Mesenchymal stem cell (in vitro differentiated cells and primary cell): ENCODE measurements at regions not wholly inside any gene's neighbourhood (a gene's known extent, or its start where the extent isn't known, plus 50 kb on each side); places are given as distances from the start of the nearest gene placed in this dataset.
"Not testable (repeated sequence)": the region's sequence is repeated elsewhere in the genome, so short reads cannot be mapped to it uniquely, and the experiment has no call there.

Experiments used
- DNase-seq: peaks from one replicate; pipeline ENCODE4 v3.0.0-alpha.2; 2013
- H2AFZ ChIP-seq: one replicate; pipeline ENCODE4 v1.6.1; 2013; ENCODE audit warnings: low read depth, mild to moderate bottlenecking, control low read depth, inconsistent platforms, low read length, moderate library complexity
- H2AK5ac ChIP-seq: 2 replicates; pipeline ENCODE4 v1.6.1; 2013; ENCODE audit warnings: low read length, moderate library complexity, mild to moderate bottlenecking, inconsistent platforms; ENCODE audit not compliant: severe bottlenecking
- H2BK120ac ChIP-seq: one replicate; pipeline ENCODE4 v1.6.1; 2013; ENCODE audit warnings: low read depth, mild to moderate bottlenecking, inconsistent platforms, low read length, moderate library complexity
- H2BK12ac ChIP-seq, 2 experiments: one replicate each; pipeline ENCODE4 v1.6.1; 2013; ENCODE audit warnings: inconsistent platforms in 2 of 2, low read length in 2 of 2, mild to moderate bottlenecking in 2 of 2, moderate library complexity in 2 of 2, control low read depth in 1 of 2
- H2BK15ac ChIP-seq: one replicate; pipeline ENCODE4 v1.6.1; 2013; ENCODE audit warnings: mild to moderate bottlenecking, low read depth, inconsistent platforms; ENCODE audit not compliant: poor library complexity, severe bottlenecking
- H2BK5ac ChIP-seq: 2 replicates; pipeline ENCODE4 v1.6.1; 2013; ENCODE audit warnings: low read depth, mild to moderate bottlenecking, low read length, control low read depth, inconsistent platforms; ENCODE audit not compliant: poor library complexity, severe bottlenecking
- H3K14ac ChIP-seq, 2 experiments: one replicate each; pipeline ENCODE4 v1.6.1; 2013; ENCODE audit warnings: inconsistent platforms in 2 of 2, low read length in 2 of 2, control low read depth in 1 of 2, mild to moderate bottlenecking in 1 of 2, moderate library complexity in 1 of 2
- H3K18ac ChIP-seq, 2 experiments: one replicate each; pipeline ENCODE4 v1.6.1; 2013; ENCODE audit warnings: inconsistent platforms in 2 of 2, low read length in 2 of 2, control low read depth in 1 of 2, low read depth in 1 of 2, mild to moderate bottlenecking in 1 of 2
- H3K23ac ChIP-seq, 2 experiments: one replicate each; pipeline ENCODE4 v1.6.1; 2013; ENCODE audit warnings: inconsistent platforms in 2 of 2, low read length in 2 of 2, mild to moderate bottlenecking in 2 of 2, moderate library complexity in 2 of 2, control low read depth in 1 of 2
- H3K27ac ChIP-seq: 2 replicates; pipeline ENCODE4 v1.5.1; 2013; ENCODE audit warnings: mild to moderate bottlenecking, moderate library complexity, low read length, control low read depth, inconsistent platforms; ENCODE audit not compliant: poor library complexity, severe bottlenecking
- H3K27me3 ChIP-seq, 2 experiments: 2 replicates each; pipeline versions ENCODE4 v1.6.1 to v1.7.0; 2013; ENCODE audit warnings: low read length in 2 of 2, mild to moderate bottlenecking in 2 of 2, moderate library complexity in 2 of 2, control low read depth in 1 of 2, inconsistent platforms in 1 of 2; ENCODE audit not compliant: control insufficient read depth in 1 of 2, insufficient read depth in 1 of 2
- H3K36me3 ChIP-seq, 2 experiments: 2 replicates each; pipeline versions ENCODE4 v1.6.1 to v1.7.0; 2013; ENCODE audit warnings: low read length in 2 of 2, control low read depth in 1 of 2, inconsistent platforms in 1 of 2, low read depth in 1 of 2, mild to moderate bottlenecking in 1 of 2; ENCODE audit not compliant: insufficient read depth in 2 of 2, control insufficient read depth in 1 of 2
- H3K4ac ChIP-seq, 2 experiments: one replicate each; pipeline ENCODE4 v1.6.1; 2013; ENCODE audit warnings: inconsistent platforms in 2 of 2, low read length in 2 of 2, mild to moderate bottlenecking in 2 of 2, moderate library complexity in 2 of 2, control low read depth in 1 of 2, low read depth in 1 of 2
- H3K4me1 ChIP-seq: 2 replicates; pipeline ENCODE4 v1.6.1; 2013; ENCODE audit warnings: low read depth, low read length, control low read depth; ENCODE audit not compliant: control insufficient read depth, insufficient read depth
- H3K4me2 ChIP-seq: 2 replicates; pipeline ENCODE4 v1.6.1; 2013; ENCODE audit warnings: low read length, mild to moderate bottlenecking, inconsistent platforms; ENCODE audit not compliant: poor library complexity, severe bottlenecking
- H3K4me3 ChIP-seq, 2 experiments: 2 replicates each; pipeline versions ENCODE4 v1.5.1 to v1.7.0; 2013; ENCODE audit warnings: low read length in 2 of 2, mild to moderate bottlenecking in 2 of 2, control low read depth in 1 of 2, low read depth in 1 of 2; ENCODE audit not compliant: insufficient read depth in 1 of 2
- H3K79me1 ChIP-seq: replicated peaks from 2 replicates; pipeline ENCODE4 v1.6.1; 2013; ENCODE audit warnings: mild to moderate bottlenecking, control low read depth, low read length, inconsistent platforms; ENCODE audit not compliant: poor library complexity, severe bottlenecking
- H3K9ac ChIP-seq: 2 replicates; pipeline ENCODE4 v1.7.0; 2013; ENCODE audit warnings: mild to moderate bottlenecking, low read length, moderate library complexity
- H3K9me3 ChIP-seq: 2 replicates; pipeline ENCODE4 v1.7.0; 2013; ENCODE audit warnings: mild to moderate bottlenecking, low read length; ENCODE audit not compliant: control insufficient read depth
- H4K8ac ChIP-seq: one replicate; pipeline ENCODE4 v1.6.1; 2013; ENCODE audit warnings: inconsistent platforms, mild to moderate bottlenecking, low read length, moderate library complexity
- H4K91ac ChIP-seq: one replicate; pipeline ENCODE4 v1.6.1; 2013; ENCODE audit warnings: mild to moderate bottlenecking, low read length, inconsistent platforms
- WGBS: methylation state at CpG from one replicate; pipeline ENCODE4 v1.1.7; 2013; ENCODE audit warnings: mixed read lengths; 5-methylcytosine and 5-hydroxymethylcytosine counted together

- not testable (repeated sequence) for H3K14ac ChIP-seq, H3K79me1 ChIP-seq, H4K8ac ChIP-seq, H3K4me3 ChIP-seq, H3K4ac ChIP-seq, H3K9me3 ChIP-seq, H3K18ac ChIP-seq, H4K91ac ChIP-seq, DNase-seq, H3K4me1 ChIP-seq, H3K9ac ChIP-seq, H3K36me3 ChIP-seq, H2BK15ac ChIP-seq, H2BK5ac ChIP-seq, H2AK5ac ChIP-seq, H2BK12ac ChIP-seq, H3K23ac ChIP-seq, H3K27me3 ChIP-seq, H3K4me2 ChIP-seq, H2BK120ac ChIP-seq, H2AFZ ChIP-seq
- peak overlapping the region; percentile 73 for H3K27ac ChIP-seq
- WGBS: no CpG with 5 or more reads among the region's 5 CpGs
These were observed 114.7 kb downstream of the SRGAP2 start for GRCh38 chr1:206317878-206318514.

DNA sequence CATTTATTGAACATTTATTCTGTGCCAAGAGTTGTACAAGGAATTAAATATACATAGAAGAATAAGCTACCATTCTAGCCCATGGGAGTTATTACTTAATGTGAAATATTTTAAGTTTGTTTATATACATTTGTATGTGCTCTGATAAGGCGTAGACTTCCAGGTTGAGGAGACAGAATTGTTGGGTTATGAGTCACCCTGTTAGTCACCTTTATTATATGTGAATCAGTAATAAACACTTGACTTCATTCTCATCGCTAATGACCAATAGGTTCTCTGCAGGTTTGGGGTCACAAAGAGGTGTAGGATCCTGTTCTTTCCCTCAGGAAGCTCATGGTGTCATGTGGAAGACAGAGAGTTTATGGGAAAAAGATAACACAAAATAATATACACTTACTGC, 116.9 kb downstream of the SRGAP2 start:
- not testable (repeated sequence) for H3K4me2 ChIP-seq, H3K18ac ChIP-seq, H4K91ac ChIP-seq, H2BK12ac ChIP-seq, H3K9ac ChIP-seq, H2BK15ac ChIP-seq, H3K4ac ChIP-seq, H2AFZ ChIP-seq, H3K9me3 ChIP-seq, H3K27ac ChIP-seq, H3K4me3 ChIP-seq, H3K14ac ChIP-seq, H3K27me3 ChIP-seq, H3K36me3 ChIP-seq, H2AK5ac ChIP-seq, H3K79me1 ChIP-seq, H2BK120ac ChIP-seq, H3K4me1 ChIP-seq, H2BK5ac ChIP-seq, DNase-seq, H4K8ac ChIP-seq, H3K23ac ChIP-seq
- no CpG with 5 or more reads among the region's 2 CpGs for WGBS

DNA sequence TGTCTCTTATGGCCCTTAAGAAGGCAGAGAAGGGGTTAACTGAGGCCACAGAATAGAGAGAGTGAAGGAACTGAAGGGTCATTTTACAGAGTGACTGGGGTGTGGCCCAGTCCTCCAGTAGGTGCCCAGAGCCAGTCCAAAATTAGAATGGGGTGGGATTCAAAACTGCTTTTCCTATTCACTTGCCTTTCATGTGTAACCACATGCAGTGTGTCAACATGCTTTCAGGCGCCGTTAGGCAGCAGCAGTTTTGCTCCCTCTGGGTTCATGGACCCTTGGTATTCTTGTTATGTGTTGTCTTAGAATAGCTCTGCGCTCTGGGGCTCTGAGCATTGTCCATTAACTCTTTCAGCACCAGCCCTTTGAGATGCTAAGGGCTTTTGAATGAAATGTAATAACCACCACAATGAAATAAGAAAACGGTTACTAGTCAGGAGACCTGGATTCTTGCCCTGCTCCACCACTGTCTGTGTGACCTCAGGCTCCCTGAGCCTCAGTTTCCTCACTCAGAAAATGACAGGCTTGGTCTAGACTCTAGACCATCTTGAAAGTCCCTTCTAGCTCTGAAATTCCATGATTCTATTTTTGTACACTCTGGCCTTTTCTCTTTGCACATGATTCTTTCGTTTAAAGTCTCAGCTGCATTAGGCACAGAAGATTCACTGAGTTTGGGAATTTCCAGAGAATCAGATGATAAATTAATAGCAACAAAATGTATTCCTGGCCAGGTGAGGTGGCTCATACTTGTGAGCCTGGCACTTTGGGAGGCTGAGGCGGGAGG, 123.0 kb downstream of the SRGAP2 start:
- H2AK5ac ChIP-seq, H3K79me1 ChIP-seq, H4K91ac ChIP-seq, H3K23ac ChIP-seq, H2BK12ac ChIP-seq, H2BK5ac ChIP-seq, H4K8ac ChIP-seq, H2AFZ ChIP-seq, H3K18ac ChIP-seq, H3K4ac ChIP-seq, H3K4me1 ChIP-seq, H3K36me3 ChIP-seq, H3K4me3 ChIP-seq, H3K4me2 ChIP-seq, H3K14ac ChIP-seq, H3K27ac ChIP-seq, H3K27me3 ChIP-seq, H2BK15ac ChIP-seq, H2BK120ac ChIP-seq, DNase-seq, H3K9ac ChIP-seq, H3K9me3 ChIP-seq: not testable (repeated sequence)
- WGBS: 100% methylated on average over 2 of the region's 6 CpGs

DNA sequence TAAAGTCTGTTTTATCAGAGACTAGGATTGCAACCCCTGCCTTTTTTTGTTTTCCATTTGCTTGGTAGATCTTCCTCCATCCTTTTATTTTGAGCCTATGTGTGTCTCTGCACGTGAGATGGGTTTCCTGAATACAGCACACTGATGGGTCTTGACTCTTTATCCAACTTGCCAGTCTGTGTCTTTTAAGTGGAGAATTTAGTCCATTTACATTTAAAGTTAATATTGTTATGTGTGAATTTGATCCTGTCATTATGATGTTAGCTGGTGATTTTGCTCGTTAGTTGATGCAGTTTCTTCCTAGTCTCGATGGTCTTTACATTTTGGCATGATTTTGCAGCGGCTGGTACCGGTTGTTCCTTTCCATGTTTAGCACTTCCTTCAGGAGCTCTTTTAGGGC, 128.3 kb downstream of the SRGAP2 start:
- not testable (repeated sequence) for H3K4me1 ChIP-seq, H3K36me3 ChIP-seq
- WGBS: no CpG with 5 or more reads among the region's 5 CpGs

More for the DNA sequence above, 128.3 kb downstream of the SRGAP2 start:
- H3K4me2 ChIP-seq, DNase-seq, H4K8ac ChIP-seq, H2BK120ac ChIP-seq, H2AK5ac ChIP-seq, H3K4me3 ChIP-seq, H3K27me3 ChIP-seq, H3K79me1 ChIP-seq, H4K91ac ChIP-seq, H2BK12ac ChIP-seq, H3K9ac ChIP-seq, H3K9me3 ChIP-seq, H2BK5ac ChIP-seq, H2AFZ ChIP-seq, H3K4ac ChIP-seq, H2BK15ac ChIP-seq, H3K14ac ChIP-seq, H3K18ac ChIP-seq, H3K27ac ChIP-seq, H3K23ac ChIP-seq: not testable (repeated sequence)
